HepG2 (cell line): ENCODE measurements at regions not wholly inside any gene's neighbourhood (a gene's known extent, or its start where the extent isn't known, plus 50 kb on each side); places are given as distances from the start of the nearest gene placed in this dataset.

Experiments used
- AGO1 ChIP-seq: fragments of 200-400 bp; formaldehyde crosslinking; IDR thresholded peaks from 2 replicates; pipeline ENCODE4 v1.6.1; 2017; ENCODE audit warnings: mild to moderate bottlenecking, low read depth, low read length, moderate library complexity; ENCODE audit not compliant: poor library complexity, severe bottlenecking
- CBX1 ChIP-seq: IDR thresholded peaks from one replicate; pipeline ENCODE4 v1.6.1; 2016; ENCODE audit warnings: antibody characterized with exemption, low read depth
- FLYWCH1 ChIP-seq: sonication (generic); formaldehyde crosslinking; IDR thresholded peaks from 2 replicates; pipeline ENCODE4 v1.8.1; 2023; ENCODE audit warnings: mild to moderate bottlenecking, missing genetic modification reagents
- NCOA5 ChIP-seq: sonication (generic); formaldehyde crosslinking; IDR thresholded peaks from 2 replicates; pipeline ENCODE4 v1.4.0; 2020; ENCODE audit warnings: missing genetic modification reagents
- NR1H2 ChIP-seq: sonication (generic); formaldehyde crosslinking; IDR thresholded peaks from 2 replicates; pipeline ENCODE4 v1.8.1; 2022; ENCODE audit warnings: low read depth, missing genetic modification reagents, borderline replicate concordance
- PAXIP1 ChIP-seq: sonication (generic); formaldehyde crosslinking; conservative IDR thresholded peaks from 2 replicates; pipeline ENCODE4 v1.4.0; 2020; ENCODE audit warnings: mild to moderate bottlenecking, missing genetic modification reagents, moderate library complexity
- POLR2AphosphoS5 ChIP-seq: IDR thresholded peaks from 2 replicates; pipeline ENCODE4 v1.6.1; 2012; ENCODE audit warnings: low read depth, low read length
- SMAD3 ChIP-seq: sonication (generic); formaldehyde crosslinking; IDR thresholded peaks from 2 replicates; pipeline ENCODE4 v1.4.0; 2020; ENCODE audit warnings: missing genetic modification reagents
- SMAD9 ChIP-seq: sonication (generic); formaldehyde crosslinking; IDR thresholded peaks from 2 replicates; pipeline ENCODE4 v1.5.1; 2020; ENCODE audit warnings: mild to moderate bottlenecking, missing genetic modification reagents
- SMYD3 ChIP-seq: sonication (generic); formaldehyde crosslinking; IDR thresholded peaks from 2 replicates; pipeline ENCODE4 v1.8.1; 2023; ENCODE audit warnings: mild to moderate bottlenecking, missing genetic modification reagents
- SP5 ChIP-seq: IDR thresholded peaks from 2 replicates; pipeline ENCODE4 v1.6.1; 2016; ENCODE audit warnings: low read depth, borderline replicate concordance
- U2AF1 ChIP-seq: fragments of 200-400 bp; formaldehyde crosslinking; optimal IDR thresholded peaks from 2 replicates; pipeline ENCODE3; 2017; ENCODE audit warnings: mild to moderate bottlenecking, low read depth, low read length
- WIZ ChIP-seq: sonication (generic); formaldehyde crosslinking; IDR thresholded peaks from 2 replicates; pipeline ENCODE4 v1.5.1; 2020; ENCODE audit warnings: mild to moderate bottlenecking, missing genetic modification reagents
- ZFX ChIP-seq: sonication (generic); formaldehyde crosslinking; IDR thresholded peaks from 2 replicates; pipeline ENCODE4 v1.4.0; 2020; ENCODE audit warnings: mild to moderate bottlenecking, low read depth, missing genetic modification reagents, moderate library complexity
- ZMYM3 ChIP-seq: sonication (generic); formaldehyde crosslinking; IDR thresholded peaks from 2 replicates; pipeline ENCODE4 v1.5.1; 2020; ENCODE audit warnings: mild to moderate bottlenecking, missing genetic modification reagents
- ZNF101 ChIP-seq: sonication (generic); formaldehyde crosslinking; IDR thresholded peaks from 2 replicates; pipeline ENCODE4 v1.4.0; 2020; ENCODE audit warnings: mild to moderate bottlenecking, low read depth, missing genetic modification reagents, borderline replicate concordance
- ZNF124 ChIP-seq: sonication (generic); formaldehyde crosslinking; IDR thresholded peaks from 2 replicates; pipeline ENCODE4 v1.4.0; 2020; ENCODE audit warnings: missing genetic modification reagents
- ZNF276 ChIP-seq: sonication (generic); formaldehyde crosslinking; IDR thresholded peaks from 2 replicates; pipeline ENCODE4 v1.4.0; 2020; ENCODE audit warnings: mild to moderate bottlenecking, low read depth, missing genetic modification reagents
- ZNF382 ChIP-seq: sonication (generic); formaldehyde crosslinking; IDR thresholded peaks from 2 replicates; pipeline ENCODE4 v1.5.0; 2020; ENCODE audit warnings: missing genetic modification reagents, mild to moderate bottlenecking, borderline replicate concordance
- ZNF431 ChIP-seq: sonication (generic); formaldehyde crosslinking; IDR thresholded peaks from 2 replicates; pipeline ENCODE4 v1.9.0; 2022; ENCODE audit warnings: missing genetic modification reagents, low read depth, mild to moderate bottlenecking, borderline replicate concordance
- ZNF574 ChIP-seq: sonication (generic); formaldehyde crosslinking; IDR thresholded peaks from 2 replicates; pipeline ENCODE4 v1.4.0; 2020; ENCODE audit warnings: missing genetic modification reagents
- ZNF580 ChIP-seq: IDR thresholded peaks from 2 replicates; pipeline ENCODE4 v1.6.1; 2016; ENCODE audit warnings: low read depth, borderline replicate concordance
- ZNF629 ChIP-seq: sonication (generic); formaldehyde crosslinking; conservative IDR thresholded peaks from 2 replicates; pipeline ENCODE4 v1.5.0; 2020; ENCODE audit warnings: missing genetic modification reagents
- ZSCAN21 ChIP-seq: sonication (generic); formaldehyde crosslinking; IDR thresholded peaks from 2 replicates; pipeline ENCODE4 v1.8.0; 2022; ENCODE audit warnings: mild to moderate bottlenecking, missing genetic modification reagents, moderate library complexity, borderline replicate concordance

- TF ChIP-seq SMAD9 (CRISPR knock-in tag) (no peak), AGO1 (no peak), POLR2AphosphoS5 (no peak), ZMYM3 (CRISPR knock-in tag) (0 out of 2 replicates have a peak, but pooled peaks have one; percentile 32), ZNF101 (CRISPR knock-in tag) (no peak), ZFX (CRISPR knock-in tag) (0 out of 2 replicates have a peak, but pooled peaks have one; percentile 23), PAXIP1 (peak; percentile 48; the same call in 1 of the 2 replicates), ZNF629 (CRISPR knock-in tag) (no peak), SMYD3 (no peak), CBX1 (no peak), ZNF382 (CRISPR knock-in tag) (no peak), WIZ (CRISPR knock-in tag) (no peak), ZNF580 (CRISPR knock-in tag) (no peak), FLYWCH1 (CRISPR knock-in tag) (no peak), ZNF431 (CRISPR knock-in tag) (no peak), SMAD3 (no peak), ZSCAN21 (CRISPR knock-in tag) (0 out of 2 replicates have a peak, but pooled peaks have one; percentile 21), ZNF124 (CRISPR knock-in tag) (peak; percentile 51; the same call in 1 of the 2 replicates), NR1H2 (CRISPR knock-in tag) (no peak), NCOA5 (CRISPR knock-in tag) (no peak), U2AF1 (no peak), ZNF276 (CRISPR knock-in tag) (no peak), ZNF574 (CRISPR knock-in tag) (0 out of 2 replicates have a peak, but pooled peaks have one; percentile 11), SP5 (no peak)
Observed at GRCh38 chr16:86858501-86858900, 280.2 kb downstream of the FOXL1 start (continued).
